ENCODE measurements at regions not wholly inside any gene's neighbourhood (a gene's known extent, or its start where the extent isn't known, plus 50 kb on each side); places are given as distances from the start of the nearest gene placed in this dataset.
A peak's percentile ranks its signal among the peaks of the same experiment; 100 is the strongest.

- Mint-ChIP-seq H3K4me1 (peaks cover 44% of the 10 kb centered on the region), H3K9me3 (peaks cover 20% of the 10 kb centered on the region), H3K27me3 (ENCODE audit: low read depth) (peaks cover 26% of the 10 kb centered on the region), H3K4me3 (no peak overlapping the region), H3K27ac (peak overlapping the region; percentile 96 to 97 (median 97)), H3K36me3 (ENCODE audit: low read depth) (no peaks in the 10 kb centered on the region)
- TF ChIP-seq, protein P1, sequence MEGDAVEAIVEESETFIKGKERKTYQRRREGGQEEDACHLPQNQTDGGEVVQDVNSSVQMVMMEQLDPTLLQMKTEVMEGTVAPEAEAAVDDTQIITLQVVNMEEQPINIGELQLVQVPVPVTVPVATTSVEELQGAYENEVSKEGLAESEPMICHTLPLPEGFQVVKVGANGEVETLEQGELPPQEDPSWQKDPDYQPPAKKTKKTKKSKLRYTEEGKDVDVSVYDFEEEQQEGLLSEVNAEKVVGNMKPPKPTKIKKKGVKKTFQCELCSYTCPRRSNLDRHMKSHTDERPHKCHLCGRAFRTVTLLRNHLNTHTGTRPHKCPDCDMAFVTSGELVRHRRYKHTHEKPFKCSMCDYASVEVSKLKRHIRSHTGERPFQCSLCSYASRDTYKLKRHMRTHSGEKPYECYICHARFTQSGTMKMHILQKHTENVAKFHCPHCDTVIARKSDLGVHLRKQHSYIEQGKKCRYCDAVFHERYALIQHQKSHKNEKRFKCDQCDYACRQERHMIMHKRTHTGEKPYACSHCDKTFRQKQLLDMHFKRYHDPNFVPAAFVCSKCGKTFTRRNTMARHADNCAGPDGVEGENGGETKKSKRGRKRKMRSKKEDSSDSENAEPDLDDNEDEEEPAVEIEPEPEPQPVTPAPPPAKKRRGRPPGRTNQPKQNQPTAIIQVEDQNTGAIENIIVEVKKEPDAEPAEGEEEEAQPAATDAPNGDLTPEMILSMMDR (IDR thresholded peaks at IDR 0.05; ENCODE audit: unreplicated experiment in 3 of 3): no peak
Observed at GRCh38 chr11:76271068-76271467, 64.8 kb upstream of the WNT11 start.

- Mint-ChIP-seq H3K9me3 (peaks cover 15% of the 10 kb centered on the region), H3K4me1 (peaks cover 40% of the 10 kb centered on the region), H3K36me3 (ENCODE audit: low read depth) (no peaks in the 10 kb centered on the region), H3K27ac (peak overlapping the region; percentile 96 to 97 (median 97)), H3K27me3 (ENCODE audit: low read depth) (peaks cover 24% of the 10 kb centered on the region), H3K4me3 (peak overlapping the region in 1 of 3 experiments; percentile 8)
- TF ChIP-seq, protein P1 (IDR thresholded peaks at IDR 0.05; ENCODE audit: unreplicated experiment in 3 of 3): no peak
Observed at GRCh38 chr11:76270389-76270788, 64.1 kb upstream of the WNT11 start.

DNA sequence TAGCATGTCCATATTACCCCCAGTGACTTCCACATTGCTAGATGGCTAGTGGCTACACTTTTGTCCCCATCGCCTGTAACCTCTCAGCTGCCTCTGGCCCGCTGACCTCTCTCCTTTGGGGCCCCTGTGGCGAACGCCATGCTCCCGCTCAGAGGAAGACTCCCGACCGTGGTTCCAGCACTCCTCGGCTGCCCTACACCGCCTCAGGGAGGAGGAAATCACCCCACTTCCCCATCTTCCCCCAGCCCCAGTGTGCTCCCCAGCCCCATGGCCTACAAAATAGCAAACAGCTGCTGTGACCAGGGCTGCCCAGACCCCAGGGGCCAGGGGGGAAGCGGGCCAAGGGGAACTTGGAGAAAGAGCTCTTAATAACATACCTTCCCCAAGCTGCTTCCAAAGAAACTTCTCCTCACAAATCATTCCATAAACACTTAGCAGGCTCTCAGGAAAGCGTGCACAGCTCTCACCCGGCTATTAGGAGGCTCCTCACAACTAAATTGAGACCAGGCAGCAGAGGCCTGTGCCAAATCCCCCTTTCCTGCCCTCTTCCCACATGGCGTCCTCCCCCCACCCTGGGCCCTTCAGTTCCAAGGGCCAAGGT is 63.5 kb upstream of the WNT11 start:
- Mint-ChIP-seq H3K4me3 (peak overlapping the region in 2 of 3 experiments; percentile 19 to 52), H3K36me3 (ENCODE audit: low read depth) (no peaks in the 10 kb centered on the region), H3K27ac (peak overlapping the region; percentile 96 to 97 (median 97)), H3K4me1 (peaks cover 40% of the 10 kb centered on the region), H3K9me3 (peaks cover 9% of the 10 kb centered on the region), H3K27me3 (ENCODE audit: low read depth) (peaks cover 24% of the 10 kb centered on the region)
- TF ChIP-seq, protein P1 (IDR thresholded peaks at IDR 0.05; ENCODE audit: unreplicated experiment in 3 of 3): no peak

GRCh38 chr11:76269247-76269646 is 62.9 kb upstream of the WNT11 start:
- Mint-ChIP-seq H3K9me3 (peaks cover 4% of the 10 kb centered on the region), H3K27me3 (ENCODE audit: low read depth) (peaks cover 19% of the 10 kb centered on the region), H3K4me3 (no peak overlapping the region), H3K27ac (peak overlapping the region; percentile 96 to 97 (median 97)), H3K4me1 (peaks cover 40% of the 10 kb centered on the region), H3K36me3 (ENCODE audit: low read depth) (no peaks in the 10 kb centered on the region)
- TF ChIP-seq, protein P1 (IDR thresholded peaks at IDR 0.05; ENCODE audit: unreplicated experiment in 3 of 3): no peak

- Mint-ChIP-seq H3K27ac (peak overlapping the region in 2 of 3 experiments; percentile 76 to 81), H3K36me3 (ENCODE audit: low read depth) (no peaks in the 10 kb centered on the region), H3K9me3 (no peaks in the 10 kb centered on the region), H3K4me3 (no peak overlapping the region), H3K27me3 (ENCODE audit: low read depth) (peaks cover 23% of the 10 kb centered on the region), H3K4me1 (peaks cover 46% of the 10 kb centered on the region)
- TF ChIP-seq, protein P1 (IDR thresholded peaks at IDR 0.05; ENCODE audit: unreplicated experiment in 3 of 3): no peak
Observed at GRCh38 chr11:76268498-76268897, 62.2 kb upstream of the WNT11 start.

DNA sequence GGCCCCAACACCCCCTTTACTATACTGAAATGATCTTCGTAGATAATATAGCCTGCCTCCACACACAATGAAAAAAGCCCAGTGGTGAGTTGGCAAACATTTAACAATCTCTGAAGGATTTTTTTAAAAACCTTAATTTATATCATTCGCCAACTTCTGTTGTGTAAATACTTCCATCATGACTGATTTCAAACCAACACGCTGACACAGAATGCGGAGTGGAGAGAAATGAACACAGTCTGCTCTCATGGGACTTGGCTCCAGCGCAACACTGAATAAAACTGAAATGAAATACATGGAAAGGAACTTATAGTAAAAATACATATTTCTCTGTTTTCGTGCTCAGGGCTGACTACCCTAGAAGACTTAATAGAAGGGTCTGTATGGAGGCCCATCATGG is 61.3 kb upstream of the WNT11 start:
- H3K9me3 Mint-ChIP-seq: no peaks in the 10 kb centered on the region
- H3K4me3 Mint-ChIP-seq: no peak overlapping the region
- peak overlapping the region; percentile 71 to 81 (median 76) for H3K27ac Mint-ChIP-seq
- H3K27me3 Mint-ChIP-seq (ENCODE audit: low read depth): peaks cover 32% of the 10 kb centered on the region
- TF ChIP-seq, protein P1 (IDR thresholded peaks at IDR 0.05; ENCODE audit: unreplicated experiment in 3 of 3): no peak
- H3K4me1 Mint-ChIP-seq: peaks cover 48% of the 10 kb centered on the region
- H3K36me3 Mint-ChIP-seq (ENCODE audit: low read depth): no peaks in the 10 kb centered on the region

Measured in nephron (organoid).